Lower leg skin (tissue), 3 donors: ENCODE measurements at regions not wholly inside any gene's neighbourhood (a gene's known extent, or its start where the extent isn't known, plus 50 kb on each side); places are given as distances from the start of the nearest gene placed in this dataset.

Experiments used
- CTCF ChIP-seq, 3 donors: fragments of 450-650 bp; IDR thresholded peaks; one replicate each; pipeline ENCODE4 v1.5.1; 2016; ENCODE audit warnings: antibody characterized with exemption in 3 of 3, mild to moderate bottlenecking in 3 of 3, moderate library complexity in 2 of 3
- POLR2A ChIP-seq, 2 donors: fragments of 450-650 bp; IDR thresholded peaks; one replicate each; pipeline ENCODE4 v1.6.1; 2016 to 2017; ENCODE audit warnings: antibody characterized with exemption in 2 of 2, mild to moderate bottlenecking in 1 of 2, moderate library complexity in 1 of 2

- TF ChIP-seq CTCF (IDR thresholded peaks at IDR 0.05) (no peak), POLR2A (IDR thresholded peaks at IDR 0.05) (no peak)
Observed at GRCh38 chr11:45388472-45388871, 102.3 kb upstream of the SYT13 start.
